BE2C (cell line): ENCODE measurements at regions not wholly inside any gene's neighbourhood (a gene's known extent, or its start where the extent isn't known, plus 50 kb on each side); places are given as distances from the start of the nearest gene placed in this dataset.

Experiments used
- DNase-seq: peaks from one replicate; pipeline ENCODE4 v3.0.0-alpha.2; 2020
- H3K27me3 ChIP-seq: fragments of 250-450 bp; sonication (Bioruptor Pico); 2 replicates; pipeline ENCODE4 v1.5.1; 2020; ENCODE audit warnings: mild to moderate bottlenecking
- H3K36me3 ChIP-seq: fragments of 250-450 bp; sonication (Bioruptor Pico); 2 replicates; pipeline ENCODE4 v1.5.1; 2020; ENCODE audit warnings: mild to moderate bottlenecking
- H3K4me1 ChIP-seq: fragments of 250-450 bp; sonication (Bioruptor Pico); 2 replicates; pipeline ENCODE4 v1.5.1; 2020
- H3K4me3 ChIP-seq: 2 replicates; pipeline ENCODE4 v1.5.1; 2011; ENCODE audit warnings: low read depth, low read length
- H3K9me3 ChIP-seq: fragments of 250-450 bp; sonication (Bioruptor Pico); 2 replicates; pipeline ENCODE4 v1.5.1; 2020
- TF ChIP-seq, protein P1 (sequence below): IDR thresholded peaks from 2 replicates; pipeline ENCODE4 v1.5.1; 2012; ENCODE audit warnings: mild to moderate bottlenecking, low read depth, low read length

DNA sequence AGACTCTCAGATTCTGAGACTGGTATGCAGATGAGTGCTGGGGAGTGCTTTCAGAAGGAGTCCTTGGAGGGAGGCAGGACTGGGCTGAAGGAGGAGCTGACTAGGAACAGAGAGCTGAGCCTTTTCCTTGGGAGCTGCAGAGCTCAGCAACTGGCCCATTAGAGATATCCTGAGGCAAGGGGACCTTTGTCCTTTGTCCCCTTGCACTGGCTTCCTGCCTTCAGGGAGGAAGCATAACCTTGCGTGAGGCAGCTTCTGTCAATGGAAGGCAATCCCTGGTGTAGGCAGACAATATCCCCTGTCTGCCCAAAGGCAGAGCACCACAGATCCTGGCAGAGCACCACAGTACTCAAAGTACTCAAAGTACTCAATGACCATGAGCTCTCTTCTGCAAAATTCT, 375.3 kb downstream of the HRH4 start:
- no peak for DNase-seq
- no peaks in the 10 kb centered on the region for H3K36me3 ChIP-seq
- no peaks in the 10 kb centered on the region for H3K4me1 ChIP-seq
- no peaks in the 10 kb centered on the region for H3K27me3 ChIP-seq
- TF ChIP-seq, protein P1, sequence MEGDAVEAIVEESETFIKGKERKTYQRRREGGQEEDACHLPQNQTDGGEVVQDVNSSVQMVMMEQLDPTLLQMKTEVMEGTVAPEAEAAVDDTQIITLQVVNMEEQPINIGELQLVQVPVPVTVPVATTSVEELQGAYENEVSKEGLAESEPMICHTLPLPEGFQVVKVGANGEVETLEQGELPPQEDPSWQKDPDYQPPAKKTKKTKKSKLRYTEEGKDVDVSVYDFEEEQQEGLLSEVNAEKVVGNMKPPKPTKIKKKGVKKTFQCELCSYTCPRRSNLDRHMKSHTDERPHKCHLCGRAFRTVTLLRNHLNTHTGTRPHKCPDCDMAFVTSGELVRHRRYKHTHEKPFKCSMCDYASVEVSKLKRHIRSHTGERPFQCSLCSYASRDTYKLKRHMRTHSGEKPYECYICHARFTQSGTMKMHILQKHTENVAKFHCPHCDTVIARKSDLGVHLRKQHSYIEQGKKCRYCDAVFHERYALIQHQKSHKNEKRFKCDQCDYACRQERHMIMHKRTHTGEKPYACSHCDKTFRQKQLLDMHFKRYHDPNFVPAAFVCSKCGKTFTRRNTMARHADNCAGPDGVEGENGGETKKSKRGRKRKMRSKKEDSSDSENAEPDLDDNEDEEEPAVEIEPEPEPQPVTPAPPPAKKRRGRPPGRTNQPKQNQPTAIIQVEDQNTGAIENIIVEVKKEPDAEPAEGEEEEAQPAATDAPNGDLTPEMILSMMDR: no peak
- no peak overlapping the region for H3K4me3 ChIP-seq
- H3K9me3 ChIP-seq: no peaks in the 10 kb centered on the region

GRCh38 chr18:24837066-24837465, 376.6 kb downstream of the HRH4 start:
- Histone ChIP-seq H3K9me3 (no peaks in the 10 kb centered on the region), H3K36me3 (no peaks in the 10 kb centered on the region), H3K4me3 (no peak overlapping the region), H3K4me1 (no peaks in the 10 kb centered on the region), H3K27me3 (no peaks in the 10 kb centered on the region)
- TF ChIP-seq, protein P1: no peak
- no peak for DNase-seq

DNA sequence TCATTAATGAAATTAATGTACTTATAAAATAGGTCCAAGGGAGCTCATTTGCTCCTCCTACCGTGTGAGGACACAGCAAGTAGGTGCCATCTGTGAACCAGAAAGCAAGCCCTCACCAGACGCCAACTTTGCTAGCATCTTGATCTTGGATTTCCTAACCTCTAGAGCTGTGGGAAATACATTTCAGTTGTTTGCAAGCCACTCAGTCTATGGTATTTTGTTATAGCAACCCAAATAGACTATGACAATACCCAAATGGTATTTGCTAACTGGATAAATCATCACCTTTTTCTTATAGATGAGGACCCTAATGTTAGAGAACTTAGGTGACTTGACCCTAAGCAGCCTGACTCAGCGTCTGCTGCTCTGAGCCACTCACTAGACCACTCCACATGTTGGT, 379.6 kb downstream of the HRH4 start:
- no peaks in the 10 kb centered on the region for H3K36me3 ChIP-seq
- H3K4me1 ChIP-seq: no peaks in the 10 kb centered on the region

GRCh38 chr18:24840640-24841039, 380.2 kb downstream of the HRH4 start:
- Histone ChIP-seq H3K4me1 (no peaks in the 10 kb centered on the region), H3K9me3 (no peaks in the 10 kb centered on the region), H3K27me3 (no peaks in the 10 kb centered on the region), H3K4me3 (no peak overlapping the region), H3K36me3 (no peaks in the 10 kb centered on the region)
- DNase-seq: no peak
- TF ChIP-seq, protein P1: no peak

More for the DNA sequence above, 379.6 kb downstream of the HRH4 start:
- TF ChIP-seq, protein P1: no peak
- Histone ChIP-seq H3K9me3 (no peaks in the 10 kb centered on the region), H3K27me3 (no peaks in the 10 kb centered on the region), H3K4me3 (no peak overlapping the region)
- no peak for DNase-seq

- H3K9me3 ChIP-seq: no peaks in the 10 kb centered on the region
- no peak overlapping the region for H3K4me3 ChIP-seq
- TF ChIP-seq, protein P1: no peak
- H3K36me3 ChIP-seq: no peaks in the 10 kb centered on the region
- H3K4me1 ChIP-seq: no peaks in the 10 kb centered on the region
- no peaks in the 10 kb centered on the region for H3K27me3 ChIP-seq
- DNase-seq: no peak
These were observed 381.1 kb downstream of the HRH4 start for GRCh38 chr18:24841536-24841935.

DNA sequence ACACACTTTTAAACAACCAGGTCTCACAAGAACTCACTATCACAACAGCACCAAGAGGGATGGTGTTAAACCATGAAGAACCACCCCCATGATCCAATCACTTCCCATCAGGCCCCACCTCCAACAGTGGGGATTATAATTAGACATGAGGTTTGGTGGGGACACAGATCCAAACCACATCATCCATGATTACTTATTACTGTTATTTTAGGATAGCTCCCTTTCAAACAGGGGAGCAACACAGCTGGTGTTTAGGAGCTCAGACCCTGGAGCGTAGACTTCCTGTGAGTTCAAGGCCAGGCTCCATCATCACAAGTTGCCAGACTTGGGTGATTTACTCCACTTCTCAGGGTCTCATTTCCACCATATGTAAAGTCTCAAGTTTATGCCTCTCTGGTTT, 382.7 kb downstream of the HRH4 start:
- Histone ChIP-seq H3K4me1 (no peaks in the 10 kb centered on the region), H3K27me3 (no peaks in the 10 kb centered on the region), H3K9me3 (no peaks in the 10 kb centered on the region), H3K36me3 (no peaks in the 10 kb centered on the region), H3K4me3 (no peak overlapping the region)
- TF ChIP-seq, protein P1: no peak
- DNase-seq: no peak
